Sigmoid colon (tissue), 4 donors: ENCODE measurements at regions not wholly inside any gene's neighbourhood (a gene's known extent, or its start where the extent isn't known, plus 50 kb on each side); places are given as distances from the start of the nearest gene placed in this dataset.

Source experiments
- EP300 ChIP-seq, 4 donors: sonication (generic); formaldehyde crosslinking; IDR thresholded peaks; one replicate each; pipeline ENCODE4 v1.6.1; 2017; ENCODE audit warnings: antibody characterized with exemption in 4 of 4
- POLR2A ChIP-seq, 2 donors: fragments of 450-650 bp; IDR thresholded peaks; one replicate each; pipeline ENCODE4 v1.6.1; 2016; ENCODE audit warnings: antibody characterized with exemption in 2 of 2, mild to moderate bottlenecking in 2 of 2, moderate library complexity in 2 of 2
- POLR2AphosphoS5 ChIP-seq, 4 donors: sonication (generic); formaldehyde crosslinking; IDR thresholded peaks; one replicate each; pipeline ENCODE4 v1.6.1; 2017; ENCODE audit warnings: antibody characterized with exemption in 4 of 4
- TF ChIP-seq, protein P1 (sequence below), 4 experiments: fragments of 450-650 bp in 3 of 4; fragments of 200-600 bp in 1 of 4; IDR thresholded peaks; one replicate each; pipeline ENCODE4 v1.5.1; 2016 to 2019; ENCODE audit warnings: antibody characterized with exemption in 4 of 4, mild to moderate bottlenecking in 3 of 4, moderate library complexity in 2 of 4

DNA sequence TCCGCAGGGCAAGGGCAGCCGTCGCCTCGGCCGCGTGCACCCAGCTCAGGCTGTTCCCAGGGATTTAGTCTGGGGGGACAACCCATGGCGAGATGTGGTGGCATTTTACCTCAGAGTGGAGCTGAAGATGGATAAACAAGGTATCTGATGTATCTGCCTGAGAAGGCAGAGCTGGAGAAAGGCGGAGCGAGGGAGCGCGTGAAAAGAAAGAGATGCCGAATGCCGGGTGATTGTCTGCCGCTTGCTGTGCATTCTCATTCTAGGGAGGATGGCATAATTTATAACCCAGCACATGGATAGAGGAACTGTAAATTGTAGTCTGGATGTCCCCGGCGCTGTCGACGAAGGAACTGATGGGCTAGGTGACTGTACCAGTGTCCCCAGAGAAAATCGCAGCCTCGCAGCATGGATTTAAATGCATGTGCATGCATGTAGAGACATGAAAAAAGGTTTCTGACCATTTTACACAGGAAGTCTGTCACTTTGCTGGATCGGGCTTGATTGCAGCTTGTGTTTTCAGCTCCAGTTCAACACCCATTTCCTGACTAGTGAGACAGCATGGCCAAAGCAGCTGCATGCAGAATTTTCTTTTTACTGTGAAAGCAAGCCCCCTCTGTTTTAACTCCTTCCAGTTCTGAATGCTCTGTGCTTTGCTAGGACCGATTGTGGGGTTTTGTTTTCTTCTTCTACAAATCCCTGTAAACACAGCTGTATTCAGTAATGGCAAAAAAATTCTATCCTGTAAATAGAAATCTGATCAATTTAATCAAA lies 149.7 kb downstream of the PRL start:
- TF ChIP-seq, protein P1, sequence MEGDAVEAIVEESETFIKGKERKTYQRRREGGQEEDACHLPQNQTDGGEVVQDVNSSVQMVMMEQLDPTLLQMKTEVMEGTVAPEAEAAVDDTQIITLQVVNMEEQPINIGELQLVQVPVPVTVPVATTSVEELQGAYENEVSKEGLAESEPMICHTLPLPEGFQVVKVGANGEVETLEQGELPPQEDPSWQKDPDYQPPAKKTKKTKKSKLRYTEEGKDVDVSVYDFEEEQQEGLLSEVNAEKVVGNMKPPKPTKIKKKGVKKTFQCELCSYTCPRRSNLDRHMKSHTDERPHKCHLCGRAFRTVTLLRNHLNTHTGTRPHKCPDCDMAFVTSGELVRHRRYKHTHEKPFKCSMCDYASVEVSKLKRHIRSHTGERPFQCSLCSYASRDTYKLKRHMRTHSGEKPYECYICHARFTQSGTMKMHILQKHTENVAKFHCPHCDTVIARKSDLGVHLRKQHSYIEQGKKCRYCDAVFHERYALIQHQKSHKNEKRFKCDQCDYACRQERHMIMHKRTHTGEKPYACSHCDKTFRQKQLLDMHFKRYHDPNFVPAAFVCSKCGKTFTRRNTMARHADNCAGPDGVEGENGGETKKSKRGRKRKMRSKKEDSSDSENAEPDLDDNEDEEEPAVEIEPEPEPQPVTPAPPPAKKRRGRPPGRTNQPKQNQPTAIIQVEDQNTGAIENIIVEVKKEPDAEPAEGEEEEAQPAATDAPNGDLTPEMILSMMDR (IDR thresholded peaks at IDR 0.05): no peak
- TF ChIP-seq POLR2AphosphoS5 (IDR thresholded peaks at IDR 0.05): no peak
- no peak for TF ChIP-seq POLR2A (IDR thresholded peaks at IDR 0.05)
- TF ChIP-seq EP300 (IDR thresholded peaks at IDR 0.05): no peak
